H1 (cell line): ENCODE measurements at regions not wholly inside any gene's neighbourhood (a gene's known extent, or its start where the extent isn't known, plus 50 kb on each side); places are given as distances from the start of the nearest gene placed in this dataset.

Experiments
- CTCF ChIA-PET: fragments of 300-600 bp; sonication (Branson Sonifier 250); formaldehyde crosslinking; loops from one replicate; lab custom pipeline; 2021; ENCODE audit not compliant: partially characterized antibody; lab: Charles Lee
- POLR2A ChIA-PET: fragments of 300-600 bp; sonication (Branson Sonifier 250); formaldehyde crosslinking; loops from one replicate; lab custom pipeline; 2021; ENCODE audit warnings: inconsistent platforms; ENCODE audit not compliant: partially characterized antibody; lab: Charles Lee
- DNase-seq, 2 experiments: peaks; one replicate each; pipeline versions ENCODE4 v3.0.0 to v3.0.0-alpha.2; 2010 to 2022; ENCODE audit warnings: low spot score in 2 of 2, low read depth in 1 of 2, mixed read lengths in 1 of 2
- FAIRE-seq: peaks from 2 replicates; lab custom pipeline; 2011; peaks lifted over from hg19 to GRCh38; lab: Jason Lieb, UNC
- H2AFZ ChIP-seq: 2 replicates; pipeline ENCODE4 v1.8.1; 2012; ENCODE audit warnings: low read length, inconsistent platforms
- H2AK5ac ChIP-seq: 2 replicates; pipeline ENCODE4 v1.6.1; 2013; ENCODE audit warnings: low read depth, low read length
- H2BK120ac ChIP-seq: replicated peaks from 2 replicates; pipeline ENCODE3; 2013; ENCODE audit warnings: low read depth, low read length, inconsistent platforms
- H2BK12ac ChIP-seq: 2 replicates; pipeline ENCODE4 v1.6.1; 2013; ENCODE audit warnings: low read depth, low read length
- H2BK15ac ChIP-seq: 2 replicates; pipeline ENCODE4 v1.6.1; 2013; ENCODE audit warnings: low read length
- H2BK20ac ChIP-seq: 2 replicates; pipeline ENCODE4 v1.6.1; 2013; ENCODE audit warnings: low read length
- H2BK5ac ChIP-seq: 2 replicates; pipeline ENCODE4 v1.6.1; 2013; ENCODE audit warnings: low read depth, low read length
- H3K14ac ChIP-seq: 2 replicates; pipeline ENCODE4 v1.6.1; 2013; ENCODE audit warnings: inconsistent platforms; ENCODE audit not compliant: insufficient read length
- H3K18ac ChIP-seq: 2 replicates; pipeline ENCODE4 v1.6.1; 2013; ENCODE audit warnings: low read length; ENCODE audit errors: extremely low read depth
- H3K23ac ChIP-seq: 2 replicates; pipeline ENCODE4 v1.6.1; 2013; ENCODE audit warnings: inconsistent platforms; ENCODE audit not compliant: insufficient read length
- H3K23me2 ChIP-seq: 2 replicates; pipeline ENCODE4 v1.6.1; 2013; ENCODE audit warnings: low read depth, low read length
- H3K27ac ChIP-seq: 2 replicates; pipeline ENCODE4 v1.6.1; 2011; ENCODE audit warnings: low read depth, low read length, inconsistent platforms
- H3K27me3 ChIP-seq, 4 experiments: replicated peaks in 1 of 4; 1 replicate in 1 of 4; 2 replicates in 3 of 4; pipeline versions ENCODE4 v1.6.1 to v1.8.1; 2011 to 2013; ENCODE audit warnings: low read length in 3 of 4, mild to moderate bottlenecking in 3 of 4, inconsistent platforms in 2 of 4, mixed read lengths in 2 of 4, moderate library complexity in 1 of 4; ENCODE audit not compliant: control insufficient read depth in 3 of 4, insufficient read depth in 3 of 4; ENCODE audit errors: extremely low read depth in 1 of 4
- H3K36me3 ChIP-seq, 4 experiments: 2 replicates each; pipeline versions ENCODE4 v1.6.1 to v1.8.1; 2011 to 2013; ENCODE audit warnings: mild to moderate bottlenecking in 4 of 4, low read length in 3 of 4, moderate library complexity in 2 of 4, control low read depth in 1 of 4, inconsistent platforms in 1 of 4; ENCODE audit not compliant: insufficient read depth in 4 of 4, control insufficient read depth in 2 of 4
- H3K4ac ChIP-seq: replicated peaks from 2 replicates; pipeline ENCODE3; 2013; ENCODE audit warnings: low read length, low read depth, mixed read lengths, inconsistent platforms; ENCODE audit not compliant: insufficient read length
- H3K4me1 ChIP-seq, 4 experiments: replicated peaks in 1 of 4; 1 replicate in 1 of 4; 2 replicates in 3 of 4; pipeline versions ENCODE4 v1.6.1 to v1.8.1; 2011 to 2013; ENCODE audit warnings: low read length in 3 of 4, inconsistent platforms in 2 of 4, mixed read lengths in 1 of 4; ENCODE audit not compliant: insufficient read depth in 4 of 4, control insufficient read depth in 3 of 4
- H3K4me2 ChIP-seq, 2 experiments: 2 replicates each; pipeline versions ENCODE4 v1.6.1 to v1.8.1; 2011 to 2013; ENCODE audit warnings: low read depth in 2 of 2, low read length in 2 of 2, control low read depth in 1 of 2, inconsistent platforms in 1 of 2, mild to moderate bottlenecking in 1 of 2; ENCODE audit not compliant: insufficient read depth in 1 of 2
- H3K4me3 ChIP-seq, 4 experiments: fragments of 200-600, 300-600 bp in 1 of 4; sonication (generic), shearing (Covaris generic), sonication (Bioruptor Twin) in 1 of 4; 2 replicates each; pipeline versions ENCODE4 v1.5.1 to v1.8.1; 2011 to 2016; ENCODE audit warnings: low read length in 4 of 4, low read depth in 3 of 4, control low read depth in 2 of 4, inconsistent platforms in 2 of 4, mild to moderate bottlenecking in 2 of 4, mixed read lengths in 1 of 4, moderate library complexity in 1 of 4; ENCODE audit not compliant: insufficient read depth in 2 of 4; ENCODE audit errors: extremely low read depth in 1 of 4
- H3K56ac ChIP-seq: replicated peaks from 2 replicates; pipeline ENCODE3; 2013; ENCODE audit warnings: low read depth, mild to moderate bottlenecking, mixed read lengths, low read length, inconsistent platforms; ENCODE audit not compliant: insufficient read length
- H3K79me1 ChIP-seq: 2 replicates; pipeline ENCODE4 v1.6.1; 2013; ENCODE audit warnings: low read depth, low read length, control low read depth
- H3K79me2 ChIP-seq, 2 experiments: 2 replicates each; pipeline versions ENCODE4 v1.6.1 to v1.8.1; 2012 to 2013; ENCODE audit warnings: low read length in 2 of 2, mild to moderate bottlenecking in 2 of 2, inconsistent platforms in 1 of 2; ENCODE audit not compliant: insufficient read depth in 2 of 2, control insufficient read depth in 1 of 2
- H3K9ac ChIP-seq, 4 experiments: replicated peaks in 1 of 4; 1 replicate in 1 of 4; 2 replicates in 3 of 4; pipeline versions ENCODE4 v1.6.1 to v1.8.1; 2011 to 2013; ENCODE audit warnings: low read depth in 3 of 4, low read length in 3 of 4, control low read depth in 2 of 4, mild to moderate bottlenecking in 2 of 4, moderate library complexity in 2 of 4, inconsistent platforms in 1 of 4; ENCODE audit errors: extremely low read depth in 1 of 4
- H3K9me3 ChIP-seq, 2 experiments: 2 replicates each; pipeline versions ENCODE4 v1.6.1 to v1.8.1; 2012 to 2013; ENCODE audit warnings: mild to moderate bottlenecking in 2 of 2, moderate library complexity in 2 of 2, control low read depth in 1 of 2, inconsistent platforms in 1 of 2, low read depth in 1 of 2, low read length in 1 of 2, mixed read lengths in 1 of 2; ENCODE audit not compliant: insufficient read depth in 2 of 2
- H4K20me1 ChIP-seq, 2 experiments: replicated peaks in 1 of 2; 2 replicates each; pipeline versions ENCODE3 to v1.8.1; 2011 to 2013; ENCODE audit warnings: inconsistent platforms in 2 of 2, low read length in 2 of 2, mild to moderate bottlenecking in 1 of 2; ENCODE audit not compliant: insufficient read depth in 2 of 2, control insufficient read depth in 1 of 2
- H4K5ac ChIP-seq: 2 replicates; pipeline ENCODE4 v1.6.1; 2013; ENCODE audit warnings: low read length, low read depth, mixed read lengths, inconsistent platforms; ENCODE audit not compliant: insufficient read length
- H4K8ac ChIP-seq: 2 replicates; pipeline ENCODE4 v1.8.0; 2013; ENCODE audit warnings: mild to moderate bottlenecking, moderate library complexity, low read length, inconsistent platforms; ENCODE audit not compliant: insufficient read depth; ENCODE audit errors: extremely low read depth
- H4K91ac ChIP-seq: replicated peaks from 2 replicates; pipeline ENCODE3; 2013; ENCODE audit warnings: low read length, mixed read lengths, inconsistent platforms; ENCODE audit not compliant: insufficient read length
- BACH1 ChIP-seq: IDR thresholded peaks from 2 replicates; pipeline ENCODE4 v1.6.1; 2012; ENCODE audit warnings: low read length, improper control_type of control experiment
- CHD2 ChIP-seq: IDR thresholded peaks from 2 replicates; pipeline ENCODE4 v1.6.1; 2012; ENCODE audit warnings: low read length, improper control_type of control experiment
- POLR2A ChIP-seq, 2 experiments: IDR thresholded peaks; 1 replicate in 1 of 2; 2 replicates in 1 of 2; pipeline ENCODE4 v1.6.1; 2011; ENCODE audit warnings: low read depth in 2 of 2, low read length in 2 of 2, mild to moderate bottlenecking in 2 of 2; ENCODE audit errors: control extremely low read depth in 1 of 2
- RAD21 ChIP-seq, 2 experiments: IDR thresholded peaks in 1 of 2; conservative IDR thresholded peaks in 1 of 2; 2 replicates each; pipeline ENCODE4 v1.6.1; 2011; ENCODE audit warnings: low read depth in 2 of 2, low read length in 2 of 2, improper control_type of control experiment in 1 of 2, inconsistent platforms in 1 of 2, mild to moderate bottlenecking in 1 of 2, moderate library complexity in 1 of 2
- RFX5 ChIP-seq: IDR thresholded peaks from 2 replicates; pipeline ENCODE4 v1.6.1; 2011; ENCODE audit warnings: low read depth, low read length, improper control_type of control experiment, borderline replicate concordance
- SAP30 ChIP-seq: fragments of 300-600 bp; sonication (generic); IDR thresholded peaks from 2 replicates; pipeline ENCODE4 v1.7.1; 2012; ENCODE audit warnings: low read length, moderate library complexity, mild to moderate bottlenecking, inconsistent platforms; ENCODE audit not compliant: insufficient read depth, insufficient replicate concordance
- SP2 ChIP-seq: IDR thresholded peaks from 2 replicates; pipeline ENCODE4 v1.6.1; 2012; ENCODE audit warnings: mild to moderate bottlenecking, low read length, inconsistent platforms
- TAF7 ChIP-seq: optimal IDR thresholded peaks from 2 replicates; pipeline ENCODE3; 2011; ENCODE audit warnings: low read depth, mild to moderate bottlenecking, inconsistent platforms, low read length, moderate library complexity, borderline replicate concordance
- TBP ChIP-seq: IDR thresholded peaks from 2 replicates; pipeline ENCODE4 v1.6.1; 2011; ENCODE audit warnings: low read depth, low read length, improper control_type of control experiment
- WGBS, 2 experiments: shearing (Covaris generic) in 1 of 2; methylation state at CpG; one replicate each; pipeline versions ENCODE4 v1.1.6 to v1.1.7; 2013 to 2015; ENCODE audit warnings: low lambda C conversion rate in 2 of 2, mixed read lengths in 2 of 2, inconsistent platforms in 1 of 2, low coverage in 1 of 2, missing lambda C conversion rate in 1 of 2; ENCODE audit not compliant: insufficient replicate concordance in 2 of 2, insufficient coverage in 1 of 2, insufficient read length in 1 of 2; ENCODE audit errors: extremely low coverage in 1 of 2, missing lambda C conversion rate in 1 of 2; 5-methylcytosine and 5-hydroxymethylcytosine counted together
- TF ChIP-seq, protein P1 (sequence below): IDR thresholded peaks from 2 replicates; pipeline ENCODE4 v1.6.1; 2011; ENCODE audit warnings: low read depth, mild to moderate bottlenecking, low read length; ENCODE audit not compliant: insufficient read depth

DNA sequence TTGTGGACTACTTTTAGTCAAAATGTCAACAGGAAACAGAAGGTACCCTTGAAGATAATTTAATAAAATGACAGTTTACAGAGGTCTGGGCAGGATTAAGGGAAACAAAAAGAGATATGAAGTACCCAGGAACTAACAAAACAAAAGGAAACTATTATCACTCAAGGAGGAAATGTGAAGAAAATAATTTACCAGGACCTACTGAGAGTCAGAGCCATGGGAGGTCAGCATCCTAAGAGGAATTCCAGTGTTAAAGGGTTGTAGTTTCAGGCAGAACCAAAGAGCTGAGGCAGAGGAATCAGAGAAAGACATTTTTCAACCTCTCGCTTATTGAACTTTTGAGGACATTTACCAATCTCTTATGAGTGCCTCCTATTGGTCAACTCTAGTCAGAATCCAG, 408.9 kb upstream of the CBLB start:
- no peak overlapping the region for H3K9ac ChIP-seq
- no peak overlapping the region for H3K4ac ChIP-seq
- H3K56ac ChIP-seq = no peak overlapping the region
- H2BK5ac ChIP-seq = no peak overlapping the region
- no peak overlapping the region for H3K18ac ChIP-seq
- H3K4me3 ChIP-seq = no peak overlapping the region
- no peak overlapping the region for H2AK5ac ChIP-seq
- no peaks in the 10 kb centered on the region for H3K23me2 ChIP-seq
- 0 out of 2 replicates have a peak overlapping the region, but pooled peaks have one; percentile 23 for H2AFZ ChIP-seq
- H3K27me3 ChIP-seq = no peaks in the 10 kb centered on the region
- no peak overlapping the region for H2BK120ac ChIP-seq
- no peak overlapping the region for H3K4me2 ChIP-seq
- POLR2A ChIA-PET = no interaction called here
- no peak overlapping the region for H3K23ac ChIP-seq
- H3K79me1 ChIP-seq = no peaks in the 10 kb centered on the region
- H3K9me3 ChIP-seq = no peaks in the 10 kb centered on the region
- no peaks in the 10 kb centered on the region for H3K4me1 ChIP-seq
- no peak overlapping the region for H3K14ac ChIP-seq
- 83% methylated on average over 1 of the region's 1 CpG; no CpG with 5 or more reads in 1 of the 2 experiments for WGBS, 2 experiments
- no peak overlapping the region for H4K5ac ChIP-seq
- CTCF ChIA-PET = no interaction called here
- no peak overlapping the region for H4K8ac ChIP-seq
- TF ChIP-seq CHD2 = no peak
- no peak for TF ChIP-seq RFX5
- no peak for TF ChIP-seq SAP30
- TF ChIP-seq SP2 = no peak
- TF ChIP-seq RAD21 (IDR thresholded peaks at IDR 0.05 in 1 of 2, conservative IDR thresholded peaks at IDR 0.05 in 1 of 2; ENCODE audit: low read depth in 2 of 2, low read length in 2 of 2) = no peak
- no peak for TF ChIP-seq TBP
- TF ChIP-seq TAF7 = no peak
- TF ChIP-seq BACH1 = no peak
- no peak for TF ChIP-seq POLR2A (IDR thresholded peaks at IDR 0.05; ENCODE audit: control extremely low read depth in 1 of 2, low read depth in 2 of 2, low read length in 2 of 2)
- TF ChIP-seq, protein P1, sequence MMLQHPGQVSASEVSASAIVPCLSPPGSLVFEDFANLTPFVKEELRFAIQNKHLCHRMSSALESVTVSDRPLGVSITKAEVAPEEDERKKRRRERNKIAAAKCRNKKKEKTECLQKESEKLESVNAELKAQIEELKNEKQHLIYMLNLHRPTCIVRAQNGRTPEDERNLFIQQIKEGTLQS = no peak
- TF ChIP-seq, all 59 proteins: peak for 0
- FAIRE-seq (no peak), DNase-seq (no peak)
- Histone ChIP-seq H2BK12ac (no peak overlapping the region), H4K91ac (no peak overlapping the region), H3K27ac (no peak overlapping the region), H2BK15ac (no peak overlapping the region), H2BK20ac (no peak overlapping the region), H4K20me1 (no peaks in the 10 kb centered on the region), H3K36me3 (no peaks in the 10 kb centered on the region), H3K79me2 (no peaks in the 10 kb centered on the region)
